PC-9 (cell line): ENCODE measurements at regions not wholly inside any gene's neighbourhood (a gene's known extent, or its start where the extent isn't known, plus 50 kb on each side); places are given as distances from the start of the nearest gene placed in this dataset.

Experiments
- EZH2 ChIP-seq: fragments of 200-600 bp; sonication (generic); IDR thresholded peaks from 2 replicates; pipeline ENCODE4 v1.8.0; 2017; ENCODE audit warnings: antibody characterized with exemption, low read depth
- TF ChIP-seq, protein P1 (sequence below): fragments of 200-600 bp; sonication (generic); conservative IDR thresholded peaks from 2 replicates; pipeline ENCODE4 v1.6.1; 2017; ENCODE audit warnings: mixed run types, antibody characterized with exemption, mild to moderate bottlenecking, moderate library complexity

- TF ChIP-seq, protein P1, sequence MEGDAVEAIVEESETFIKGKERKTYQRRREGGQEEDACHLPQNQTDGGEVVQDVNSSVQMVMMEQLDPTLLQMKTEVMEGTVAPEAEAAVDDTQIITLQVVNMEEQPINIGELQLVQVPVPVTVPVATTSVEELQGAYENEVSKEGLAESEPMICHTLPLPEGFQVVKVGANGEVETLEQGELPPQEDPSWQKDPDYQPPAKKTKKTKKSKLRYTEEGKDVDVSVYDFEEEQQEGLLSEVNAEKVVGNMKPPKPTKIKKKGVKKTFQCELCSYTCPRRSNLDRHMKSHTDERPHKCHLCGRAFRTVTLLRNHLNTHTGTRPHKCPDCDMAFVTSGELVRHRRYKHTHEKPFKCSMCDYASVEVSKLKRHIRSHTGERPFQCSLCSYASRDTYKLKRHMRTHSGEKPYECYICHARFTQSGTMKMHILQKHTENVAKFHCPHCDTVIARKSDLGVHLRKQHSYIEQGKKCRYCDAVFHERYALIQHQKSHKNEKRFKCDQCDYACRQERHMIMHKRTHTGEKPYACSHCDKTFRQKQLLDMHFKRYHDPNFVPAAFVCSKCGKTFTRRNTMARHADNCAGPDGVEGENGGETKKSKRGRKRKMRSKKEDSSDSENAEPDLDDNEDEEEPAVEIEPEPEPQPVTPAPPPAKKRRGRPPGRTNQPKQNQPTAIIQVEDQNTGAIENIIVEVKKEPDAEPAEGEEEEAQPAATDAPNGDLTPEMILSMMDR = no peak
- TF ChIP-seq EZH2 = no peak
Observed at GRCh38 chr9:106708475-106709146, 154.4 kb upstream of the ZNF462 start.
